ENCODE measurements at regions not wholly inside any gene's neighbourhood (a gene's known extent, or its start where the extent isn't known, plus 50 kb on each side); places are given as distances from the start of the nearest gene placed in this dataset.

GRCh38 chr13:44785401-44785800 is 203.9 kb downstream of the NUFIP1 start:
- TF ChIP-seq MED8 (CRISPR knock-in tag; IDR thresholded peaks at IDR 0.05; ENCODE audit: insufficient replicate concordance) (no peak), ZNF230 (CRISPR knock-in tag; IDR thresholded peaks at IDR 0.05) (no peak), MYC (CRISPR knock-in tag; IDR thresholded peaks at IDR 0.05; ENCODE audit: borderline replicate concordance) (no peak)
- Histone ChIP-seq H3K36me3 (replicated peaks in 1 of 2; ENCODE audit: control insufficient read depth in 1 of 2, insufficient read depth in 2 of 2, low read length in 2 of 2) (no peaks in the 10 kb centered on the region), H3K9ac (ENCODE audit: insufficient read depth, low read depth, low read length) (no peak overlapping the region), H3K9me3 (ENCODE audit: low read length) (no peaks in the 10 kb centered on the region), H2AFZ (ENCODE audit: low read length) (no peak overlapping the region), H3K4me2 (ENCODE audit: low read depth, low read length) (no peak overlapping the region), H4K20me1 (ENCODE audit: insufficient read depth, low read length) (no peaks in the 10 kb centered on the region), H3K27ac (ENCODE audit: extremely low read length, insufficient read depth, low read length) (no peak overlapping the region), H3K79me2 (ENCODE audit: insufficient read depth, low read length) (no peaks in the 10 kb centered on the region), H3K27me3 (ENCODE audit: control insufficient read depth in 1 of 2, insufficient read depth in 2 of 2, low read length in 2 of 2) (0 out of 5 replicates have a peak, but pooled peaks cover 0 to 3% of the 10 kb centered on the region in 2 experiments), H3K4me1 (ENCODE audit: insufficient read depth, low read length) (peaks cover 10% of the 10 kb centered on the region), H3K4me3 (replicated peaks in 1 of 3; ENCODE audit: insufficient read depth in 1 of 3, low read depth in 2 of 3, low read length in 3 of 3) (no peak overlapping the region)
- 96% methylated on average over 3 of the region's 3 CpGs for whole genome bisulfite sequencing (ENCODE audit: low lambda C conversion rate)
- DNase-seq (ENCODE audit: low spot score) (no peak), FAIRE-seq (no peak), ATAC-seq (no peak)
- CTCF ChIA-PET (ENCODE audit: low intra/inter-chr PET ratio, low total read pairs): no interaction called here
- intact Hi-C loops (cut with micrococcal nuclease; ENCODE audit: unreplicated experiment): no loop called here
- no TSS peak for BruUV-seq (replicated peaks)
- in situ Hi-C loops (cut with HindIII; ENCODE audit: extremely low pct_ligation_motif_present, low pct_unique_long_range_greater_than_20kb): no loop called here
- POLR2A ChIA-PET: no interaction called here

- Histone ChIP-seq H3K27ac (ENCODE audit: extremely low read length, insufficient read depth, low read length) (no peak overlapping the region), H3K79me2 (ENCODE audit: insufficient read depth, low read length) (no peaks in the 10 kb centered on the region), H3K9me3 (ENCODE audit: low read length) (no peaks in the 10 kb centered on the region), H3K4me2 (ENCODE audit: low read depth, low read length) (no peak overlapping the region), H3K36me3 (replicated peaks in 1 of 2; ENCODE audit: control insufficient read depth in 1 of 2, insufficient read depth in 2 of 2, low read length in 2 of 2) (no peaks in the 10 kb centered on the region), H2AFZ (ENCODE audit: low read length) (no peak overlapping the region), H3K27me3 (ENCODE audit: control insufficient read depth in 1 of 2, insufficient read depth in 2 of 2, low read length in 2 of 2) (0 out of 5 replicates have a peak, but pooled peaks cover 0 to 3% of the 10 kb centered on the region in 2 experiments), H3K4me3 (replicated peaks in 1 of 3; ENCODE audit: insufficient read depth in 1 of 3, low read depth in 2 of 3, low read length in 3 of 3) (no peak overlapping the region), H3K9ac (ENCODE audit: insufficient read depth, low read depth, low read length) (no peak overlapping the region), H4K20me1 (ENCODE audit: insufficient read depth, low read length) (no peaks in the 10 kb centered on the region), H3K4me1 (ENCODE audit: insufficient read depth, low read length) (peaks cover 12% of the 10 kb centered on the region)
- TF ChIP-seq ZNF317 (CRISPR knock-in tag; IDR thresholded peaks at IDR 0.05): 0 out of 2 replicates have a peak, but pooled peaks have one; percentile 2
- TF ChIP-seq CENPT (CRISPR knock-in tag; IDR thresholded peaks at IDR 0.05; ENCODE audit: low read depth): no peak
- intact Hi-C loops (cut with micrococcal nuclease; ENCODE audit: unreplicated experiment): no loop called here
- POLR2A ChIA-PET: no interaction called here
- ATAC-seq (no peak), FAIRE-seq (no peak), DNase-seq (ENCODE audit: low spot score) (no peak)
- WGBS (ENCODE audit: low lambda C conversion rate): 10% methylated on average over 2 of the region's 2 CpGs
- in situ Hi-C loops (cut with HindIII; ENCODE audit: extremely low pct_ligation_motif_present, low pct_unique_long_range_greater_than_20kb): no loop called here
- CTCF ChIA-PET (ENCODE audit: low intra/inter-chr PET ratio, low total read pairs): no interaction called here
- no TSS peak for BruUV-seq (replicated peaks)
Measured at GRCh38 chr13:44784708-44785080, 204.6 kb downstream of the NUFIP1 start.
